ENCODE measurements at regions not wholly inside any gene's neighbourhood (a gene's known extent, or its start where the extent isn't known, plus 50 kb on each side); places are given as distances from the start of the nearest gene placed in this dataset.

GRCh38 chr11:70744396-70745185 lies 346.3 kb downstream of the CTTN start:
- Histone ChIP-seq H3K27ac (no peak overlapping the region), H3F3A (ENCODE audit: insufficient read depth, low read depth) (no peaks in the 10 kb centered on the region), H2AFZ (no peak overlapping the region), H3K79me2 (ENCODE audit: low read depth) (no peaks in the 10 kb centered on the region), H3K4me2 (no peak overlapping the region), H3K4me1 (replicated peaks; ENCODE audit: insufficient read depth) (no peaks in the 10 kb centered on the region), H4K20me1 (ENCODE audit: insufficient read depth) (peaks cover 14% of the 10 kb centered on the region; the same call in 1 of the 2 replicates), H3K4me3 (no peak overlapping the region), H3K36me3 (ENCODE audit: low read depth) (no peaks in the 10 kb centered on the region), H3K27me3 (ENCODE audit: insufficient read depth, low read depth) (no peaks in the 10 kb centered on the region), H3K9me2 (ENCODE audit: insufficient read depth) (no peaks in the 10 kb centered on the region), H3K9me3 (ENCODE audit: insufficient read depth, low read depth) (no peaks in the 10 kb centered on the region)
- ChIA-PET POLR2A (ENCODE audit: unreplicated experiment) (interaction anchor here (0.7 kb wide), 1 partner anchor 33 kb away, joined by 3 read pairs; no protein-coding TSS in a partner anchor), CTCF (no interaction called here)
- TF ChIP-seq EZH2 (IDR thresholded peaks at IDR 0.05; ENCODE audit: low read depth), result no peak
- no peak for TF ChIP-seq CTCF (conservative IDR thresholded peaks at IDR 0.05)
- no peak for DNase-seq
- BruUV-seq (replicated peaks), result no TSS peak
- intact Hi-C loops (cut with micrococcal nuclease; ENCODE audit: unreplicated experiment), result no loop called here

- TF ChIP-seq CTCF (conservative IDR thresholded peaks at IDR 0.05), result no peak
- no peak for TF ChIP-seq EZH2 (IDR thresholded peaks at IDR 0.05; ENCODE audit: low read depth)
- no peaks in the 10 kb centered on the region for H3K79me2 ChIP-seq (ENCODE audit: low read depth)
- no peak overlapping the region for H2AFZ ChIP-seq
- H3K27ac ChIP-seq, result no peak overlapping the region
- no peaks in the 10 kb centered on the region for H3K4me1 ChIP-seq (replicated peaks; ENCODE audit: insufficient read depth)
- H3K27me3 ChIP-seq (ENCODE audit: insufficient read depth, low read depth), result no peaks in the 10 kb centered on the region
- no peak overlapping the region for H3K4me3 ChIP-seq
- peaks cover 14% of the 10 kb centered on the region; the same call in 1 of the 2 replicates for H4K20me1 ChIP-seq (ENCODE audit: insufficient read depth)
- no TSS peak for BruUV-seq (replicated peaks)
- POLR2A ChIA-PET (ENCODE audit: unreplicated experiment), result no interaction called here
- H3K9me2 ChIP-seq (ENCODE audit: insufficient read depth), result no peaks in the 10 kb centered on the region
- no peaks in the 10 kb centered on the region for H3K36me3 ChIP-seq (ENCODE audit: low read depth)
- H3K4me2 ChIP-seq, result no peak overlapping the region
- CTCF ChIA-PET, result no interaction called here
- peaks cover 5% of the 10 kb centered on the region; the same call in 1 of the 2 replicates for H3K9me3 ChIP-seq (ENCODE audit: insufficient read depth, low read depth)
- no peaks in the 10 kb centered on the region for H3F3A ChIP-seq (ENCODE audit: insufficient read depth, low read depth)
- DNase-seq, result no peak
- intact Hi-C loops (cut with micrococcal nuclease; ENCODE audit: unreplicated experiment), result no loop called here
These were observed 347.1 kb downstream of the CTTN start for GRCh38 chr11:70745451-70745850.

GRCh38 chr11:70745941-70746340 lies 347.6 kb downstream of the CTTN start:
- Histone ChIP-seq H3K27me3 (ENCODE audit: insufficient read depth, low read depth) (no peaks in the 10 kb centered on the region), H3K4me1 (replicated peaks; ENCODE audit: insufficient read depth) (no peaks in the 10 kb centered on the region), H3K27ac (no peak overlapping the region), H3K4me3 (no peak overlapping the region), H3K9me2 (ENCODE audit: insufficient read depth) (no peaks in the 10 kb centered on the region), H3K9me3 (ENCODE audit: insufficient read depth, low read depth) (peaks cover 10% of the 10 kb centered on the region), H4K20me1 (ENCODE audit: insufficient read depth) (peaks cover 14% of the 10 kb centered on the region; the same call in 1 of the 2 replicates), H3K79me2 (ENCODE audit: low read depth) (no peaks in the 10 kb centered on the region), H2AFZ (no peak overlapping the region), H3F3A (ENCODE audit: insufficient read depth, low read depth) (no peaks in the 10 kb centered on the region), H3K36me3 (ENCODE audit: low read depth) (no peaks in the 10 kb centered on the region), H3K4me2 (no peak overlapping the region)
- no peak for TF ChIP-seq EZH2 (IDR thresholded peaks at IDR 0.05; ENCODE audit: low read depth)
- no peak for TF ChIP-seq CTCF (conservative IDR thresholded peaks at IDR 0.05)
- no peak for DNase-seq
- no TSS peak for BruUV-seq (replicated peaks)
- POLR2A ChIA-PET (ENCODE audit: unreplicated experiment), result no interaction called here
- CTCF ChIA-PET, result no interaction called here
- intact Hi-C loops (cut with micrococcal nuclease; ENCODE audit: unreplicated experiment), result no loop called here
